ENCODE measurements at regions not wholly inside any gene's neighbourhood (a gene's known extent, or its start where the extent isn't known, plus 50 kb on each side); places are given as distances from the start of the nearest gene placed in this dataset.

- DNase-seq, result no peak
- H3K27me3 Mint-ChIP-seq (ENCODE audit: low read depth in 2 of 2), result peaks cover 3 to 6% of the 10 kb centered on the region in 2 donors
- H3K9me3 ChIP-seq (ENCODE audit: control insufficient read depth, insufficient read depth, low read length), result no peaks in the 10 kb centered on the region
- peaks cover 41 to 47% of the 10 kb centered on the region in 2 donors for H3K4me1 Mint-ChIP-seq
- H3K27ac ChIP-seq (ENCODE audit: low read length), result peak overlapping the region; percentile 46
- H3K4me1 ChIP-seq (ENCODE audit: control insufficient read depth, insufficient read depth, low read length), result peaks cover 38% of the 10 kb centered on the region
- H3K36me3 Mint-ChIP-seq, result no peaks in the 10 kb centered on the region
- 86% methylated on average over 7 of the region's 10 CpGs for WGBS (ENCODE audit: insufficient coverage)
- peak overlapping the region; percentile 88 to 95 for H3K27ac Mint-ChIP-seq
- TF ChIP-seq CTCF (IDR thresholded peaks at IDR 0.05), result no peak
- peak overlapping the region; percentile 93 for H3K4me3 Mint-ChIP-seq
- no peaks in the 10 kb centered on the region for H3K27me3 ChIP-seq (ENCODE audit: control insufficient read depth, insufficient read depth, low read length)
- peaks cover 32% of the 10 kb centered on the region for H3K36me3 ChIP-seq (ENCODE audit: control insufficient read depth, insufficient read depth, low read length)
- intact Hi-C loops (cut with micrococcal nuclease), result loop anchor here (2.0 kb wide), 1 partner anchor 128 kb away; no protein-coding TSS in a partner anchor
- ATAC-seq, result no peak
- no peak overlapping the region for H3K4me3 ChIP-seq (ENCODE audit: low read length)
- no peaks in the 10 kb centered on the region for H3K9me3 Mint-ChIP-seq
Observed at GRCh38 chr7:149622444-149623210, 125.0 kb upstream of the ZNF746 start.

- TF ChIP-seq CTCF (IDR thresholded peaks at IDR 0.05), result no peak
- Mint-ChIP-seq H3K9me3 (no peaks in the 10 kb centered on the region), H3K27ac (peak overlapping the region; percentile 88 to 95), H3K27me3 (ENCODE audit: low read depth in 2 of 2) (peaks cover 0 to 3% of the 10 kb centered on the region in 2 donors), H3K4me3 (peak overlapping the region; percentile 93), H3K36me3 (no peaks in the 10 kb centered on the region), H3K4me1 (peaks cover 47 to 55% of the 10 kb centered on the region in 2 donors)
- WGBS (ENCODE audit: insufficient coverage), result 6% methylated on average over 6 of the region's 7 CpGs
- intact Hi-C loops (cut with micrococcal nuclease), result loop anchor here (2.0 kb wide), 1 partner anchor 127 kb away; no protein-coding TSS in a partner anchor
- Histone ChIP-seq H3K36me3 (ENCODE audit: control insufficient read depth, insufficient read depth, low read length) (peaks cover 40% of the 10 kb centered on the region), H3K27me3 (ENCODE audit: control insufficient read depth, insufficient read depth, low read length) (no peaks in the 10 kb centered on the region), H3K27ac (ENCODE audit: low read length) (peak overlapping the region; percentile 46), H3K4me1 (ENCODE audit: control insufficient read depth, insufficient read depth, low read length) (peaks cover 38% of the 10 kb centered on the region), H3K4me3 (ENCODE audit: low read length) (no peak overlapping the region), H3K9me3 (ENCODE audit: control insufficient read depth, insufficient read depth, low read length) (no peaks in the 10 kb centered on the region)
- ATAC-seq (peak; percentile 34 to 57 (median 48)), DNase-seq (peak; percentile 30 to 74)
Observed at GRCh38 chr7:149621776-149622175, 124.2 kb upstream of the ZNF746 start.

- Mint-ChIP-seq H3K4me1 (peaks cover 52 to 63% of the 10 kb centered on the region in 2 donors), H3K4me3 (no peak overlapping the region), H3K27ac (peak overlapping the region; percentile 88 to 95), H3K9me3 (no peaks in the 10 kb centered on the region), H3K36me3 (no peaks in the 10 kb centered on the region), H3K27me3 (ENCODE audit: low read depth in 2 of 2) (no peaks in the 10 kb centered on the region)
- peaks cover 38% of the 10 kb centered on the region for H3K4me1 ChIP-seq (ENCODE audit: control insufficient read depth, insufficient read depth, low read length)
- peak; percentile 16 to 35 (median 22) for ATAC-seq
- no peak overlapping the region for H3K27ac ChIP-seq (ENCODE audit: low read length)
- peak; percentile 45 to 74 for DNase-seq
- no peak overlapping the region for H3K4me3 ChIP-seq (ENCODE audit: low read length)
- no peak for TF ChIP-seq CTCF (IDR thresholded peaks at IDR 0.05)
- intact Hi-C loops (cut with micrococcal nuclease), result no loop called here
- no peaks in the 10 kb centered on the region for H3K9me3 ChIP-seq (ENCODE audit: control insufficient read depth, insufficient read depth, low read length)
- no peaks in the 10 kb centered on the region for H3K27me3 ChIP-seq (ENCODE audit: control insufficient read depth, insufficient read depth, low read length)
- WGBS (ENCODE audit: insufficient coverage), result 20% methylated on average over 10 of the region's 14 CpGs
- H3K36me3 ChIP-seq (ENCODE audit: control insufficient read depth, insufficient read depth, low read length), result peaks cover 46% of the 10 kb centered on the region
Observed at GRCh38 chr7:149620961-149621360, 123.4 kb upstream of the ZNF746 start.

Data from natural killer cell (primary cell).